Lung microvascular endothelial cell (primary cell): ENCODE measurements at regions not wholly inside any gene's neighbourhood (a gene's known extent, or its start where the extent isn't known, plus 50 kb on each side); places are given as distances from the start of the nearest gene placed in this dataset.

ENCODE experiments used
- DNase-seq, 2 donors: peaks; one replicate each; pipeline versions ENCODE4 v3.0.0 to v3.0.0-alpha.2; 2010; ENCODE audit warnings: low read depth in 2 of 2

GRCh38 chr3:80086426-80086825, 318.6 kb upstream of the ROBO1 start:
- no peak for DNase-seq

- DNase-seq: no peak
Measured at GRCh38 chr3:80079886-80080285, 312.1 kb upstream of the ROBO1 start.

GRCh38 chr3:80068459-80068858, 300.7 kb upstream of the ROBO1 start:
- DNase-seq: no peak

- DNase-seq: no peak
Measured at GRCh38 chr3:80063535-80063934, 295.7 kb upstream of the ROBO1 start.

GRCh38 chr3:80060664-80061063, 292.9 kb upstream of the ROBO1 start:
- peak in 1 of 2 donors; percentile 7 for DNase-seq

- DNase-seq: no peak
Measured at GRCh38 chr3:80055306-80055705, 287.5 kb upstream of the ROBO1 start.

GRCh38 chr3:80052271-80052670, 284.5 kb upstream of the ROBO1 start:
- no peak for DNase-seq

GRCh38 chr3:80051602-80051962, 283.8 kb upstream of the ROBO1 start:
- no peak for DNase-seq

GRCh38 chr3:80050826-80051601, 283.2 kb upstream of the ROBO1 start:
- DNase-seq: no peak

- no peak for DNase-seq
Measured at GRCh38 chr3:80043226-80043625, 275.4 kb upstream of the ROBO1 start.

- DNase-seq: peak in 1 of 2 donors; percentile 50
Measured at GRCh38 chr3:80040067-80040466, 272.3 kb upstream of the ROBO1 start.

- no peak for DNase-seq
Measured at GRCh38 chr3:80036176-80036575, 268.4 kb upstream of the ROBO1 start.

- peak in 1 of 2 donors; percentile 74 for DNase-seq
Measured at GRCh38 chr3:80035021-80035420, 267.2 kb upstream of the ROBO1 start.

- no peak for DNase-seq
Measured at GRCh38 chr3:80023010-80023409, 255.2 kb upstream of the ROBO1 start.

GRCh38 chr3:80018375-80018774, 250.6 kb upstream of the ROBO1 start:
- no peak for DNase-seq

GRCh38 chr3:80017369-80017768, 249.6 kb upstream of the ROBO1 start:
- DNase-seq: peak in 1 of 2 donors; percentile 20

- DNase-seq: no peak
Measured at GRCh38 chr3:80014576-80014975, 246.8 kb upstream of the ROBO1 start.

GRCh38 chr3:80010021-80010571, 242.3 kb upstream of the ROBO1 start:
- DNase-seq: no peak

GRCh38 chr3:80007522-80007921, 239.7 kb upstream of the ROBO1 start:
- no peak for DNase-seq

GRCh38 chr3:80006315-80006714, 238.5 kb upstream of the ROBO1 start:
- no peak for DNase-seq

- DNase-seq: no peak
Measured at GRCh38 chr3:80000022-80000421, 232.2 kb upstream of the ROBO1 start.

- no peak for DNase-seq
Measured at GRCh38 chr3:79994397-79994796, 226.6 kb upstream of the ROBO1 start.

GRCh38 chr3:79986338-79986737, 218.5 kb upstream of the ROBO1 start:
- DNase-seq: no peak
